GM18520 (cell line): ENCODE measurements at regions not wholly inside any gene's neighbourhood (a gene's known extent, or its start where the extent isn't known, plus 50 kb on each side); places are given as distances from the start of the nearest gene placed in this dataset.
A peak's percentile ranks its signal among the peaks of the same experiment; 100 is the strongest.

ENCODE experiments used
- ATAC-seq: cut with Tn5 transposase; IDR thresholded peaks from one replicate; pipeline ENCODE4 v1.9.1; 2021; ENCODE audit not compliant: unreplicated experiment

DNA sequence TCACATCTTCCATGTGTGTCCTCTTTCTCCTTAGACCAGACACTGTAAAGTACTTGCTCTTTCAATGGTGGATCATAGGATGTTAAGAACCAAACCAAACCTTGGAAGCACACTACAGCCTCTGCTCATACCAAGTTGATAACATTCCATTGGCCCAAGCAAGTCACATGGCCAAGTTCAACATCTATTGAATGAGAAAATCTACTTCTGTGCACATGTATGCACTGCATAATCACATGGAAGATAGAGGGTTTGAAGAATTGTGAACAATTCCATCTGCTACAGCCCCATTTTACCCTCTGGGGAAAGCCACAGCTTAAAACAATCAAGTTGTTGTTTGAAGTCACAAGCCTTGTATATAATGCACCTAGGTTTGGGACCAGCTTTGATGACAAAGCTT lies 68.2 kb downstream of the MFAP3 start:
- no peak for ATAC-seq

DNA sequence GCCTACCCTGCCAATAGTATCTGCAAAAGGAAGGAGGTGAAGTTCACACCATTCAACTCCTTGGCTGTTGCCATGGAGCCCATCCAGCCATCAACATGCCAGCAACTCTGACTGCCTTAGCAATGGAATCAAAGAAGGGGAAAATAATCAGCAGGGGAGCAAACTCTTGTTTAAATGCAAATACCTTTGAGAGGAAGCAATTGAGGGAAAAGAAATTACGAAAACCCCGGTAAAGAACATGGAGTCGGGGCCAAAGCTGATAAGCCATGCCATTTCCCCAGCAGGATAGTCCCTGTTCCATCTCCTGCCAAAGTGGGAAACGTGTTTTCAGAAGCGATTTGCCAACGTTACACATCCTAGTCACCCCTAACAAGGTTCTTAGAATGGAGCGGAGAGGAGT lies 69.0 kb downstream of the MFAP3 start:
- no peak for ATAC-seq

DNA sequence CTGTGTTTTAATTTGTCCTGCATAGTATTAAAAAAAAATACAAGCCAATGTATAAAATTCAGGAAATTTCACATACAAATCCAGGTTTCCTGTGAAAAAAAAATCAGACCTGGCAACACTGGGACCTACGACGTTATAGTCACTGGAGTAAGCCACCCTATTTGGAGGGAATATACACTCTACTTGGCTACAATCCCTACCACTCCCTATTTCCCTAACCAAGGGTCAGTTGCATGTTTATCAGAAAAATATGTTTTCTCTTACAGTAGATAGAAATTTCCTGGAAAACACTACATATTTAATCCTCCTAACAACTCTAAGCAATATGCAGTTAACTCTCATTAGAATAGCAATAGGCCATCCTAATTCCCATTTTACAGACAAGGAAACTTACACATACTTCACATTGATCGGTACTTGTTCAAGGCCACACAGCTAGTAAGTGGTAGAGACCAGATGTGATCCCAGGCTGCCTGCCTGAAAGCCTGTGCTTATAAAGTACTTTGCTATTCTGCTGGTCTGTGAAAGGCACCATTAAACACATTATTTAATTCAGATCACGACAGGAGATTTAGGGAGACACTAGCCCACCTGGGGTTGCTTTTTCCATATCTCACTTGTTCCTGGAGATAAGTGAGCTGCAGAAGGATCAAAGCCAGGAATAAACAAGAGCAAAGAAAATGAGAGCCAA lies 70.8 kb downstream of the MFAP3 start:
- ATAC-seq = no peak

DNA sequence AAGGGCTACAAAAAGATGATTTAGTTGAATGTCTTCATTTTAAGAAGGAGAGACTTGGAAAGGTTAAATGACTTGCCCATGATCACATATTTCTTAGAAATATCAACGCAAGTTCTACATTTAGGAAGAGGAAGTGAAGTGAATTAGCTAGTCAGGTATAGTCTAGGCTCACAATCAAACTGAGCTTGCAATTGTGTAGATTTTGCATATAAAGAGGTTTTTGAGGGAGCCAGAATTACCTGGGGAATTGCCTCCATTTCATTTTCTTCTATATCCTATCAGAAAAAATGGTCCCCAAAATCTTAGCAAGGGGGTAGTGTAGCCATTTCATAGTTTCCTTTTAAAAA lies 71.3 kb downstream of the MFAP3 start:
- ATAC-seq = no peak

DNA sequence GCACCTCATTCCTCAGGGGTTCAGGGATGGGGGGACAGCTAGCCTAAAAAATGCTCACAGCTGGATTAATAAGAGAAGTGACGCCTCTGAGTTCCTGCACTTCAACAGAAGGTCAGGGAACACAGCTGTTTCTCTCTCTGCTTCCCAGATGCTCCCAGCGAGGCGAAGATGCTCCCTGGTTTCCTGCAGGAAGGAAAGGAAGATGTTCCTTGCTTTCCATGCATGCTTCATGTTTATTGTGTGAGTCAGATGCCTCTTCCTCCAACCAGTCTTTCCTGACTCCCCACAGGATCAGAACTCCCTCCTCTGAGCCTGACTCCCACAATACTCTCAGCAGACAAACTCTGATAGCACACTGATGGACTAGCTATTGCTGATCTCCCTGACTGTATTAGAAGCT lies 71.9 kb downstream of the MFAP3 start:
- ATAC-seq = no peak

DNA sequence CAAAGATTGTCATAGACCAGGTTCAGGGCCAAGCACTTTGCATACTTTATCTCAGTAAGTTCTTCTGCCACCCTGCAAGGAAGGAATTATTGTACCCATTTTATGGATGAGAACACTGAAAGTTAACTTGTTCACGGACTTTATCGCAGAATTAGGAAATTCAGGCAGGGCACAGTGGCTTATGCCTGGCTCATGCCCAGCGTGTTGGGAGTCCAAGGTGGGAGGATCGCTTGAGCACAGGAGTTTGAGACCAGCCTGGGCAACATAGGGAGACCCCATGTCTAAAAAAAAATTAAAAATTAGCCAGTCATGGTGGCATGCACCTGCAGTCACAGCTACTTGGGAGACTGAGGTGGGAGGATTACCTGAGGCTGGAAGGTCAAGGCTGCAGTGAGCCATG lies 72.4 kb downstream of the MFAP3 start:
- ATAC-seq = no peak

DNA sequence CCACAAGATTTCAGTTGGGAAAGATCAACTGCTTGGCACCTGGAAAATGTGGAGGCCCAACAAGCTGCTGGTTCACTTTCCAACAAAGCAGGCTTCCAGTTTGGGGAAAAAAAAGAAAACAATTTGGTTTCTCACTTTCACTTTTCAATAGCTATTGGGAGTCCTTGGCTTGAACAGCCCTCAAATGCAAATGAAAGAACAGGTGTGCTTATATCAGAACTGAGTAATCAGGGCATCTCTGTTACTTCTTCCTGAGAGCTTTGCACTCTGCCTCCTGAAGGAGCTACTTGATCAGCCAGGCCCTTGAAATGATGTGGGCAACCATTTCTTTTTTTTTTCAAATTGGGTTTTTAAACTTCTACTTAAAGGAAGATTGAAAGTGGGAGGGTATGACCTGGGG lies 73.5 kb downstream of the MFAP3 start:
- peak; percentile 50 for ATAC-seq

DNA sequence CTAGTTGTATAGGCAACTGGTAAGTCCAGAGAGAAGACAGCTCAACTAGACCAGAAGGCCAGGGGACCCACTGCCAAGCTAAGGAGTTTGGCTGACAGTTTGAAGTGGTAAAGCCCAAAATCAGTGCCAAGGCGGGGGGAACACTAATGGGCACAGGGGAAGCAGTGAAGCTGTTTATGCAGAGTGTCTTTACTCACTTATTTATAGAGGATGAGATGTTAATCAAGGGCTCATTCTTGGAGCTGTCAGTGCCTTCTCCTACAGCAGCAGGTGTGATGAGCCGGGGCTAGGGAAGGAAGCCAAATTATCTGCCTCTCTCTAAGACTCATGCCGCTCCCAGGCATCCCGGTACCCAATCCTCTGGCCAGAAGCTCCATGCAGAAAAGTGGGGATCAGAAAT lies 75.2 kb upstream of the GALNT10 start:
- no peak for ATAC-seq

DNA sequence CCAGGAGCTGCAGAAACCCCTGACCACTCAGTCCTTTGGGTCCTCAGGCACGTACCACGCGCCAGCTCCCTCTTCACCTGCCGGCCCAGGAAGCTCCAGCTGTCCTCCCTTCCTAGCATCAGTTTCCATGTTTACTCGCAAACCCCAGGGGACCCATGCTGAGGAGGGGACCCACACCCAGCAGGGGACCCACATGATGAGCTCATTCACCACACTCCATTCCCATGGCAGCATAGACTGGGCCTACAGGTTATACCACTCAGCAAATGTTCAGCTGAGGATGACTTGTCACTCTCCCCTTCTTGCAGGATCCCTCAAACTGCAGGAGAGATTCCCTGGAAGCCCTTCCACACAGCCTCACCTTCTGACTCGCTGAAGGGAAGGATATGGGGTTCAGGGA lies 73.5 kb upstream of the GALNT10 start:
- ATAC-seq = no peak

DNA sequence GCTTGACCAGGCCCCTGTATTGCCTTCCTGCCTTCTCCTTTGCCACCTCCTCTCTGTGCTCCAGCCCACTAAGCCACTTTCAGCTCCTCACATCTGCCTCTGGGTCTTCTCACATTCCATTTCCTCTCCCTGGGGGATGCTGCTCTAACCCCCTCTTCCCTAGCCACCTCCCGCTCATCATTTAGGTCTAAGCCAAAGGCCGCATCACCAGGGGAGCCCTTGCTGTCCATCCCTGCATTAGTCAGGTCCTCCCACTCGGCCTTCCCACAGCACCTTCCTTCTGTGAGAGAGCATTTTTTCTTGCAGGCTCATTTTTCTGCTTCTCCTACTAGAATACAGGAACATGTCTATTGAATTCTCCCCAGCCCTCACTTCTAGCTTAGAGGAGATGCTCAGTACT lies 72.6 kb upstream of the GALNT10 start:
- no peak for ATAC-seq

DNA sequence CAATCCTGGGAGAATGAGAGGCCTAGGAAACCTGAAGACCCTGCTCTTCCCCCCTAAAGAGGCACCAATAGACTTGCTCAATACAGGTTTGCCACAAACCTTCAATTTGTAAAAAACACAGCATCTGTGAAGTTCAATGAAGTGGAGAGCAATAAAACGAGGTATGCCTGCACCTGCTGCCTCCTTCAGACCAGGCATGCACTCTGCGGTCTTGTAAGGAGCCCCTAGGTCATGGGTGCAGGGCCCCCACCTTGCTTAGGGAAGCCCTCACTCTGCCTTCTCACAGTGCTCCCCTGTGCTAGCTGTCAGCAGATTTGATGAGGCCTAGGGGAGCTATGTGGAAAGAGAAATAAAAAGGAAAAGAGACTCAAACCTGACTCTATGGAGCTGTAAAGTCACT lies 72.1 kb upstream of the GALNT10 start:
- no peak for ATAC-seq

DNA sequence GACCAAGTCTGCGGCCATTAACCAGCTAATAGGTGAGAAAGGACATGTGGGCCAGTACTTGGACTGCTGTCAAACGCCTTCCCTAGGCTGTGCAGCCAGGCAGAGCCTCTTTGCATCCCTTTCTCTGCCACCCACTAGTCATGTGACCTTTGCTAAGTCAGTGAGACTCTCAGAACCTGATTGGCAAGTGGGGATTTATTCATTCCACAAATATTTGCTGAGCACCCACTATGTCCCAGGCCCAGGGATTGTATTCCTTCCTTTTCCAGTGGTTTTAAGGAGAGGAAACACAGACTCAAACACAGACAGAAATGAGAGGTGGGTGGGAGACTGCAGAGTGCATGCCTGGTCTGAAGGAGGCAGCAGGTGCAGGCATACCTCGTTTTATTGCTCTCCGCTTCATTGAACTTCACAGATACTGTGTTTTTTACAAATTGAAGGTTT lies 71.6 kb upstream of the GALNT10 start:
- ATAC-seq = no peak

DNA sequence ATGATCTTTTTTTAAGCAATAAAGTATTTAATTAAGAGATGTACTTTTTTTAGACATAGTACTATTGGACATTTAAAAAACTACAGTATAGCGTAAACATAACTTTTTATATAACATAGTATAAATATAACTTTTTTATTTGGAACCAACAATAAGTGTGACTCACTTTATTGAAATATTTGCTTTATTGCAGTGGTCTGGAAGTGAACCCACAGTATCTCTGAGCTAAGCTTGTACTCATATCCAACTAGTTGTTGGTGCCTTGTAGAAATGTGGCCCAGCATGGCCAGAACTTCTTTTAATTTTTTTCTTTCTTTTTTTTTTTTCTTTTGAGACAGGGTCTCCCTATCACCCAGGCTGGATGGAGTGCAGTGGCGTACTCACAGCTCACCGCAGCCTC lies 61.5 kb upstream of the GALNT10 start:
- no peak for ATAC-seq

DNA sequence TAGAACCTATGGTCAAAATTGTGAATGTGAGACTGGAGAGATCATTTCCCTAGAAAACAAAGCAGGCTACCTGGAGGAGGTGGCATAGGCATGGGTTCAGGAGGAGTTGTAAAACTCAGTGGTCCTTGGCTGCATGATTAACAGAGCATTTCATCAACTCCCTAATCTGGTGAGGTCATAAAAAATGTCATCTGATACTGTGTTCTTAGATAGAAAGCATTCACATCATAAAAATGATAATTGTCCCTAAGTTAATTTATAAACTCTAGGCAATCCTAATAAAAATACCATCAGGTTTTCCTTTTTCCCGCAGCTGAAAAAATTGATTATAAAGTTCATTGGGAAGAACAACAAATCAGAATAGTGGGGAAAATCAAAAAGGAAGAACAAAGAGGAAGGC lies 60.6 kb upstream of the GALNT10 start:
- no peak for ATAC-seq

DNA sequence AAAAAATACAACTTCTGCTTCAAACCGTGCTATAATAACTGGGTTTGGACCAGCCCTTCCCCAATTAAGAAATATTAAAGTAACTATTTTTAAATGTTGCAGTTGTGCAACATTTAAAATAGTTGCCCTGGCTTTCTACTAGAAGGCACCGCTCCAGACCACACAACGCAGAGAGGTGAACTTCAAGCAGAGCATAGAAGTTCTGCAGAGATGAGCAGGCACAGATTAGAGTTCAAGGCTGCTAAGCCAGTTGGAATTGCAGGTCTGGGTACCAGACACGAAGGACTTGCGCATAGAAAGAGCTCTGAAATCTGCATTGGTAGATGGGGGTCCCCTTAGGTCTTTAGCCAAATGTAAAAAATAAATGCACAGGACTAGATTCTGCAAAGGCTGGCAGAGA lies 58.7 kb upstream of the GALNT10 start:
- no peak for ATAC-seq

DNA sequence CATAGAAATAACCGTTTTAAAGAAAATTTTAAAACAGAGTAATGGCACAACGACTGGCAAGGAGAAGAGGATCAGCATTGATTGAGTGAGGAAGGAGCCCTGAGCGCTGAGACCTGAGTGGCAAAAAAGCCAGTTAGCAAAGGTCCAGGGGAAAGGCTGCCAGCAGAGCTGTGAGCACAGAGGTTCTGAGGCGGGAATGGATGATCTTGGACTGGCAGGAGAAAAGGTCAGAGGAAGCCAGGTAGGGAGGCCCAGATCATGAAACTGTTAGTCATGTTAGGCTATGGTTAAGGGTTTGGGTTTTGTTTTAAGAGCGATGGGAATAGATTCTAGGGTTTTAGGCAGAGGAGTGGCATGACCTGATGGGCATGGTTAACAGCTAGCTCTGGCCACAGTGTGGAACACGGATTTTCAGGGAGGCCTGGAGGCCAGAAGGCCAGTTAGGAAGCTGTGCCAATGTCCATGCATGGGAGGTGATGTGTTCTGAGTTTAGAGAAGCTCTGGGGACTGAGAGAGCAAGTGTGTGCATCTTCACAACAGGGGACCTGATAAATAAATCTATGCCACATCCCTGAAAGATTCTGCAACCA lies 57.7 kb upstream of the GALNT10 start:
- ATAC-seq = no peak

DNA sequence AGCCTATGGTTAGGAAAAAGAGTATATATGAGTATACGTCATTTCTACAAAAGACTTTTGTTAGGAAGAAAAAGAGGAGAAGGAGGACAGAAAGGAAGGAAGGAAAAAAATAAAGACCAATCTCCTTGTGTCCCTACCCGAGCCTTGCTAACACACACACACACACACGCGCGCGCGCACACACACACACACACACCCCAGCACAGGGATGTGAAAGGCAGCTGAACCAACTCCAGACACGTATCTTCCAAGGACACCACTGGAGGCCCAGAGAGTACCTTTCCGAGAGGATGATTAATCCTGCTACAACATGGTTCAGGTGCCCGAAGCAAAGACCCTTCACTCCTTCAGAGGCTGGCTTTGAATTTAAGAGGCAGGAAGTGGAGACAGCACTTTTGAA lies 56.9 kb upstream of the GALNT10 start:
- ATAC-seq = no peak

DNA sequence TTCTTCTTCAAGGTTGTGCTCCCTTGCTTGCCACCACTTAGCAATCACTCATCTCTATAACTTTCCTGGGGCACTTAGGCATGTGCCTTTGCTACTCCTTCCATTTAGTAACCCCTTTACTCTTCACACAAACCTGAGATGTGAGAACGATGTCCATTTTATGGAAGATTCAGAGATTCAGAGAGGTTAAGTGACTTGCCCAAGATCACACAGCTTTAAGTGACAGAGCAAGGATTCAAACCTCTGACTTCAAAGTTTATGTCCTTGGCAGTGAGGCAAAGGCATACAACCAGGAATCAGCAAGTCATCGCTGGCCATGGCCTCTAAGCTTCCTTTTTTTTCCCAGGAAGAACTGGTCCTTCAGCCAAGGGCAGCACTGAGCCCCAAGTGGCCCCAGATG lies 56.0 kb upstream of the GALNT10 start:
- no peak for ATAC-seq

DNA sequence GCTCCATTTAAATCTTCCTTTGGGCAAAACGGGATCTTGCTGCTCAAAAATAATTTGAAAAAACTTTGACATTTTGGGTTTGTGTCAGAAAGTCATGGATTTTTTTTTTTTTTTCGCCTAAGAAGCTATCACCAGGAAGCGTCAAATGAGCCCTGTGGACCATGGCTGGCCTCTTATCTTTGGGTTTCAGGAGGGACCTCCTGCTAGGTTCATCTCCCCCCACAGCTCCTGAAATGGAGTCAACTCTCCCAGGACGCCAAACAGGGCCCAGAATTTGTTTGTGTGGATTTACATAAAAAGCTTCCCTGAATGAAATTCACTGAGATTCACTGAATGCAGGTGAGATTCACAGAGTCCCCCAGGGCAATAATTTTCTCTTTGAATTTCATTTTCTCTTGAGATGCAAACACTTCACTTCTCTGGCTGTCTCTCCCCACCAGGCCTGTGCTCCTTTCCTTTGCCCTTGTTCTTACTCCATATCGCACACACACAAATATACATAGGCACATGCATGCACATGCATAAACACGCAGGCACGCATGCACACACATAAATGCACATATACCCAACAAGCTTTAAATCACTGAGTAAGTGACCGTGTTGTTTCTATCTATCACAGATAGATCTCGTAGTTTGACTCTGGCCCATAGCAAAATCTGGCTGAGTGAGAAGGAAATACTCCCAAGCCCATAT lies 55.3 kb upstream of the GALNT10 start:
- no peak for ATAC-seq

DNA sequence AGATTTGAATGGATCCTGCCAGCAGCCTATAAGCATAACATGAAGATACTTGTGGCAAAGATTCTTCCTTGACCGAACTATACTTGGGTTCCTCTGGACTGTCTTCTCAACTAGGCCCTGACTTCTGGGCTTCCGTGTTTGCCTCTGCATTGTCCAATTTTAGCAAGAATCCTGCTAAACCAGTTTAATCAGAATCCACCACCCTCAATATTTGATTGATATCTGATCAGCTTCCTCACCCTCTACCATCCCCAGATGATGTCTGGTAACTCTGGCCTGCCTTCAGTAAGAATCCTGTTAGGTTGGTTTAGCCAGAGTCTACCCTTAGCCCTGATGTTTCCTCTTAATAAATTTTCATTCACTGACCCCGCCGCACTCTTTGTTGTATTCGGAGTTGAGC lies 54.4 kb upstream of the GALNT10 start:
- no peak for ATAC-seq

DNA sequence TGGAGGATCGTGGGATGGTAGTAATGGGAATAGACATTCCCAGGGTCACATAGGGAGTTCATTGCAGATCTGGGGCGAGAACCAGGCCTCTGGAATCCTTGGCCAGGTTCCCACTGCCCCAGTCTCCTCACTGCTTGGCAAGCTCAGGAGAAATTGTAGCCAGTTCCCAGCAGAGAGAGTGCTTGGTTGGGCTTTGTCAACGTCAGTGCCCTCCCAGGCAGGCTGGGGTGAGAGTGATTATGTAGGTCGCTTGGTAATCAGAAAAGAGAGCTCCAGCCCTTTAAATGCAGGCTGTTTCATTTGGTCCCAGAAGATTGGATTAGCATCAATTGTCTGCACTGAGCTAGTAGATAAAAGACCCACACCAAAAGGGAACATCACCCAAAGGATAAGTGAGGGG lies 51.8 kb upstream of the GALNT10 start:
- ATAC-seq = no peak

DNA sequence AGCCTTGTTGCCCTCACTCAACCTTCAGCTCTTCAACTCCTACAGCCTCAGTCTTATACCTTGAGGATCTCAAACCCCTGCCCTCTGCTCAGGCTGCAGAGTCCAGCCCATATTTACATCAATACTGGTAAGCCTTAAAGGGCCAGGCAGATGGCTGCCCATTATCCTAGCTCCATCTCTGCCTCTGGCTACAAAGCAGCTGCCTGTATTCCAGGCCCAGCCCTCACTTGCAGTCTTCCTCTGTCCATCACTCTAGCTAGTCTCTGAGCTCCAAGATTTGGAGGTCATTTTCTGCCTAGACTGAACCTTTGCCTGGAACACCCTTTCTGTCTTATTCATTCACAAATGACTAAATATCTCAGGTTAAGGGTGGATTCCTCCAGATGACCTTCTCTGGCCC lies 50.2 kb upstream of the GALNT10 start:
- no peak for ATAC-seq
